IPS-NIHi7 (cell line): ENCODE measurements at regions not wholly inside any gene's neighbourhood (a gene's known extent, or its start where the extent isn't known, plus 50 kb on each side); places are given as distances from the start of the nearest gene placed in this dataset.

Experiments
- DNase-seq: peaks from one replicate; pipeline ENCODE4 v3.0.0; 2012; ENCODE audit warnings: mixed read lengths; ENCODE audit errors: extremely low spot score

- DNase-seq, result no peak
These were observed 253.6 kb upstream of the DACH1 start for GRCh38 chr13:72120632-72121031.

DNA sequence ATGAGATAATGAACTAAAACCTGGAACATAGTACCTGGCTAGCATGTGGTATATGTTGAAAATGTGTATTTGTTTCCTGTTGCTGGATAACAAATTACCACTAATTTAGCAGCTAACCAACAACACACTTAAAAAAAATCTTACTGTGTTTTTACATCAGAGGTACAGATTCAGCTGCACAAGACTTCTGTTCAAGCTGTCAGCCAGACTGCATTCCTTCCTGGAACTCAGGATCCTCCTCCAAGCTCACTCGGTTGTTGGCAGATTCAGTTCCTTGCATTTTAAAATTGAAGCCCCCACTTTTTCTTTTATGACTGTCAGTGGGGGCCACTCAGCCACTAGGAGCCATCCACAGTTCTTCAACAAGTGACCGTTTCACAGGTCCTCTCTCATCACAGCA is 246.9 kb upstream of the DACH1 start:
- no peak for DNase-seq

- DNase-seq, result no peak
These were observed 246.1 kb upstream of the DACH1 start for GRCh38 chr13:72113076-72113475.

GRCh38 chr13:72112216-72112615 is 245.2 kb upstream of the DACH1 start:
- DNase-seq, result no peak

GRCh38 chr13:72109863-72110262 is 242.9 kb upstream of the DACH1 start:
- no peak for DNase-seq

DNA sequence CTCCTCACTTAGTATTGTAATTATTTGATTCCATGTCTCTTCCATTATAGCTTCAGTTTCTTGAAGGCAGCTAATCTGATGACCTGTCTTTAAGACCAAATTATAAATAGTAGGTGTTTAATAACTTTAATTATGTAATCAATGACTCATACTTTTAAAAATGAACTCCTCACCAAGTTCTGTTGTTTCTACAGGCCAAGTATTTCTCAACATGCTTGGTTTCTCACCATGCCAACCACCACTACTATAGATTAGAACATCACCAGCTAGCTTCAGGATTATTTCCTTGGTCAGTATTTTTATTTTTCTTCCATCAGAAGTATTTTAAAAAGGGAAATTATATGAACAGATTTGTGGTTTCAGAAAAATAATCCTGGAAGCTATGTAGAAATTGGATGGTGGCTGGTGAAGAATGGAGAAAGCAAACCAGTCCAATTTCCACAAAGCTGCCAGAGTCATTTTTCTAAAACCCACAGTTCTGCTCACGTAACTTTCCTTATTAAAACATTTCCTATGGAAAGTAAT is 237.7 kb upstream of the DACH1 start:
- DNase-seq, result no peak

GRCh38 chr13:72101768-72102400 is 234.9 kb upstream of the DACH1 start:
- DNase-seq, result no peak

GRCh38 chr13:72100339-72100738 is 233.3 kb upstream of the DACH1 start:
- DNase-seq, result no peak

DNA sequence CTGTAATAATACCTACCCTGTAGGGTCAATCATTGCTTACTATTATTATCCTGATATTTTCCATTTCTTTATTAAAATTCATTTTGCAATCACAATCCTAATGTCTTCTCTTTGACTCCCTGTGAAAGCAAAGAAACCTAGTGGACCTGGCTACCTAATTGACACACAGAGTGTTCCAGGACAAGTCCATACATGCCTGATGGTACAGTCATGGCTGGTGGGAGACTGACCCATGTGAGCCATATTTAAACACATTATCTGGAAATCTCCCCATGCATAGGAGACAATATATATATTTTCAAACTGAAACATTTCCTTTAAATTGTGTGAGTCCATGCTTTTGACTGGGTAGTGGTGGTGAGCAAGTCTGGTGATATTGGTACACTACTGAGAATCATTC is 230.6 kb upstream of the DACH1 start:
- no peak for DNase-seq

GRCh38 chr13:72093262-72093661 is 226.3 kb upstream of the DACH1 start:
- DNase-seq, result no peak

GRCh38 chr13:72074663-72075062 is 207.7 kb upstream of the DACH1 start:
- no peak for DNase-seq

- no peak for DNase-seq
These were observed 205.3 kb upstream of the DACH1 start for GRCh38 chr13:72072261-72072660.

DNA sequence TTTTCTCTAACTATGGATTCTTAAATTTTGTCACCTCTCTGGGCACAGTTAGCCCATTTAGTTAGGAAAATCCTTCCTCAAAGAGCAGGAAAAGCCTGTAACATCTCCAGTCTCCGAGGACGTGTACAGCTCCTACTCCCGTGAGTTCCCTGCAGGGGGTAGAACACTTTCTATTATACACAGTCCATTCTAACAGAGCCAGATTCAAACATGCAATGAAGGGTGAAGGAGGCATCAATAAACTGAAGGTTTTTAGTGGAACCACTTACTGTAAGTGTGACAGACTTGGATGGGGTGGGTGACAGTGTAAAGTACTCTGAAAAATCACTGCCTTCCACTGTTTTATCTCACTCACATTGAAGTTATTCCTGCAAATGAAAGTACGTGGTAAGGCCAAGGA is 204.7 kb upstream of the DACH1 start:
- DNase-seq, result no peak

DNA sequence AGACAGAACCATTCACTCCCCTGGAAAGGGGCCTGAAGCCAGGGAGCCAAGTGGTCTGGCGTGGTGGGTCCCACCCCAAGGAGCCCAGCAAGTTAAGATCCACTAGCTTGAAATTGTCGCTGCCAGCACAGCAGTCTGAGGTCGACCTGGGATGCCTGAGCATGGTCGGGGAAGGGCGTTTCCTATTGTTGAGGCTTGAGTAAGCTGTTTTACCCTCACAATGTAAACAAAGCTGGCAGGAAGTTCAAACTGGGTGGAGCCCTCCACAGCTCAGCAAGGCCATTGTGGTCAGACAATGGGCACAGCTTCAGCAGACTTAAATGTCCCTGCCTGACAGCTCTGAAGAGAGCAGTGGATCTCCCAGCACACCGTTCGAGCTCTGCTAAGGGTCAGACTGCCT is 195.6 kb upstream of the DACH1 start:
- peak; percentile 38 for DNase-seq

GRCh38 chr13:72061613-72062012 is 194.6 kb upstream of the DACH1 start:
- DNase-seq, result no peak

DNA sequence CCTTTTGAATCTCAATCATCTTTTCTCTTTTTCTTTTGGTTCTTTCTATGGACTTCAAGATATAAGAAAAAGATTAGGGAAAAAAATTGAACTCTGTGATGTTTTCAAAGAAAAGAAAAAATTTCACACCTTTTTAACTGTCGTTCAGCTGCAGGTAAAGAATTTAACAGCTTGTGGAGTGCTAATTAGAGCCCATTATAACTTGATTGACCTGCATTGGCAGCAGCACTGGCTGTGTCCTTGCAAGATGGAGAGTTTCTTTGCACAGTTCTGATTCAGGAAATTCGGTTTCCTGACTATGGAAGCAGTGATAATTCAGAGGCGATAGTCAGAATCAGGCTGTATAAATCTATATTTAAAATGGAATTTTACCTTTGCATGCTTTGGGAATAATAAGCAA is 183.2 kb upstream of the DACH1 start:
- DNase-seq, result no peak

DNA sequence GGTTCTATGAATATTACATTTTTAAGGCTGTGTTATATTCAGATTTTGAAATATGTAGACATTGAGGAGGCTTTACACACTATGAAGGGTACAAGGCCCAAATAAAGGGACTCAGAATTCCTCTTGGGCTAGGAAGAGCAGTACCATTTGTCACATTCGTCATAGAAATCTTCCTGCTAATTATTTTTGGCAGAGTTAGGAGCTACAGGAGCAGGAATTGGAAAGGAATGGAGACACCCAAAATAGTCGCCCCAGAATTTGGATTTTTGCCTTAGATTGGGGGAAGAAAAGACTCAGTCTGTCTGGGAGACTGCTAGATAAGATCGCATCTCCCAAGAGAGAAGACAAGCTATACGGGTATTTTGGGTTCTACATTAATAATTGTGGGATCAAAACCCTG is 176.4 kb upstream of the DACH1 start:
- DNase-seq, result no peak

- no peak for DNase-seq
These were observed 174.2 kb upstream of the DACH1 start for GRCh38 chr13:72041165-72041564.

GRCh38 chr13:72039126-72039525 is 172.1 kb upstream of the DACH1 start:
- no peak for DNase-seq

GRCh38 chr13:72029981-72030380 is 163.0 kb upstream of the DACH1 start:
- no peak for DNase-seq

DNA sequence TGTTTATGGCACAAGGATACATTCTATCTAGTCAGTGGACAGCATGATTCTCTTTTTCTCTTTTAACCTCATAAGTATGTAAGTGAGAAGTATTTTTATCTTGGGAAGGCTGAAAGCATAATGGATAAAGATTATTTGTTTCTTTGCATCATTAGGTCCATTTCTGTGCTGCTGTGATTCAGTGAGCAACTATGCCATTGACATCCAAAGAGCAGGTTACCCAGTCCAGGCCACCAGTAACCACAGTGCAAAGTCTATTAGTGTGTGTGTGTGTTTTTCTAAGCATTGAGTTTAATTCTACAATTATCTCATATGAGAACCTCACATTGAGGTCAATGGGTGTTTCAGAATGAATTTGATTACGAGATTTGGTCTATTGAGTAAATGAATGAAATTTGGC is 158.8 kb upstream of the DACH1 start:
- no peak for DNase-seq

DNA sequence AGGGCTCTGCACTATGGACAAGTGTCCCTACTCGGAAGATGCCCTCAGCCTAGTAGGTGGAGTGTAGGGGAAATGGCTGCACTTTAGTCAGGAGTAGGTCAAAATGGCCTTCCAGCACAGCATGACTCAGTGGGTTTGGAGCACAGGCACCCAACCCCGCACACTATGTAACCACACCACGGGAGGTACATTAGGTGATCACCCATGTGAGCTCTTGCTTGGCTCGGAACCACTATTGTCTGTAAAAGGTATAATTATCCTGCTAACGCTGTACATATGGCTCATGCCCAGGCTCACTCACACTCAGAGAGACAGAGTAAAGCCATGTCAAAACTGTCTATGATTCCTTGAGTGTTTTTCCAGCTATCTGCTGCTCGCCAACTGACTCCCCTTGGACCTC is 156.9 kb upstream of the DACH1 start:
- no peak for DNase-seq

- DNase-seq, result no peak
These were observed 138.5 kb upstream of the DACH1 start for GRCh38 chr13:72005455-72005854.

- DNase-seq, result no peak
These were observed 137.9 kb upstream of the DACH1 start for GRCh38 chr13:72004784-72005374.
